SK-N-SH (cell line): ENCODE measurements at regions not wholly inside any gene's neighbourhood (a gene's known extent, or its start where the extent isn't known, plus 50 kb on each side); places are given as distances from the start of the nearest gene placed in this dataset.

Experiments used
- CTCF ChIA-PET: fragments of 300-600, 350-600 bp; formaldehyde crosslinking; extraction: SDS; loops from one replicate; lab custom pipeline; 2021; lab: Yijun Ruan, JAX
- POLR2A ChIA-PET: fragments of 350-600 bp; sonication (Branson Sonifier 250); formaldehyde crosslinking; extraction: SDS; loops from one replicate; lab custom pipeline; 2020; ENCODE audit warnings: antibody characterized with exemption, inconsistent platforms; lab: Yijun Ruan, JAX
- DNase-seq: peaks from one replicate; pipeline ENCODE4 v3.0.0; 2012
- H2AFZ ChIP-seq: fragments of 200-600 bp; sonication (generic); 2 replicates; pipeline ENCODE4 v1.8.1; 2016; ENCODE audit warnings: antibody characterized with exemption, mild to moderate bottlenecking, low read depth
- H3F3A ChIP-seq: fragments of 200-600 bp; sonication (generic); replicated peaks from 2 replicates; pipeline ENCODE3; 2016; ENCODE audit warnings: antibody characterized with exemption, mild to moderate bottlenecking; ENCODE audit not compliant: insufficient read depth
- H3K27ac ChIP-seq, 2 experiments: fragments of 200-500 bp in 1 of 2; fragments of 200-600 bp in 1 of 2; sonication (Bioruptor generic) in 1 of 2; sonication (generic), shearing (Covaris generic) in 1 of 2; 2 replicates each; pipeline versions ENCODE4 v1.5.1 to v1.6.1; 2014 to 2016; ENCODE audit warnings: low read depth in 2 of 2, inconsistent platforms in 1 of 2, low read length in 1 of 2, mild to moderate bottlenecking in 1 of 2, mixed read lengths in 1 of 2
- H3K27me3 ChIP-seq: fragments of 200-600 bp; sonication (generic), shearing (Covaris generic); 2 replicates; pipeline ENCODE4 v1.6.1; 2016; ENCODE audit warnings: mixed run types; ENCODE audit not compliant: insufficient read depth
- H3K36me3 ChIP-seq, 2 experiments: fragments of 200-500 bp in 1 of 2; fragments of 200-600 bp in 1 of 2; sonication (Bioruptor generic) in 1 of 2; sonication (generic) in 1 of 2; replicated peaks in 1 of 2; 2 replicates each; pipeline versions ENCODE3 to v1.5.1; 2014 to 2016; ENCODE audit warnings: low read length in 1 of 2, mild to moderate bottlenecking in 1 of 2; ENCODE audit not compliant: insufficient read depth in 2 of 2, control insufficient read depth in 1 of 2
- H3K4me1 ChIP-seq, 2 experiments: fragments of 200-500 bp in 1 of 2; fragments of 200-600 bp in 1 of 2; sonication (Bioruptor generic) in 1 of 2; sonication (generic), shearing (Covaris generic) in 1 of 2; 2 replicates each; pipeline versions ENCODE4 v1.5.1 to v1.6.1; 2014 to 2016; ENCODE audit warnings: low read depth in 1 of 2, low read length in 1 of 2, mixed run types in 1 of 2; ENCODE audit not compliant: insufficient read depth in 2 of 2, control insufficient read depth in 1 of 2
- H3K4me2 ChIP-seq: fragments of 200-600 bp; sonication (generic), shearing (Covaris generic); 2 replicates; pipeline ENCODE4 v1.6.1; 2017; ENCODE audit warnings: mixed run types
- H3K4me3 ChIP-seq, 2 experiments: fragments of 200-500 bp in 1 of 2; fragments of 200-600 bp in 1 of 2; sonication (Bioruptor generic) in 1 of 2; sonication (generic), shearing (Covaris generic) in 1 of 2; 2 replicates each; pipeline versions ENCODE4 v1.5.1 to v1.8.1; 2014 to 2016; ENCODE audit warnings: low read depth in 2 of 2, inconsistent platforms in 1 of 2, low read length in 1 of 2, mild to moderate bottlenecking in 1 of 2, mixed read lengths in 1 of 2, moderate library complexity in 1 of 2
- H3K79me2 ChIP-seq: fragments of 200-600 bp; sonication (generic); 2 replicates; pipeline ENCODE4 v1.8.1; 2017; ENCODE audit warnings: mild to moderate bottlenecking; ENCODE audit not compliant: insufficient read depth
- H3K9ac ChIP-seq: fragments of 200-600 bp; sonication (generic); 2 replicates; pipeline ENCODE4 v1.6.1; 2017; ENCODE audit warnings: mixed run types
- H3K9me2 ChIP-seq: fragments of 200-600 bp; sonication (generic); 2 replicates; pipeline ENCODE4 v1.6.1; 2017; ENCODE audit warnings: mixed run types
- H3K9me3 ChIP-seq: fragments of 200-600 bp; sonication (generic); 2 replicates; pipeline ENCODE4 v1.6.1; 2017; ENCODE audit warnings: mixed run types, mild to moderate bottlenecking, moderate library complexity
- H4K20me1 ChIP-seq: fragments of 200-600 bp; sonication (generic); 2 replicates; pipeline ENCODE4 v1.6.1; 2017; ENCODE audit warnings: mild to moderate bottlenecking, mixed run types; ENCODE audit not compliant: insufficient read depth
- CHD2 ChIP-seq: fragments of 150-350 bp; IDR thresholded peaks from 2 replicates; pipeline ENCODE4 v1.6.1; 2018; ENCODE audit warnings: low read length; ENCODE audit not compliant: partially characterized antibody
- EP300 ChIP-seq, 2 experiments: IDR thresholded peaks; 2 replicates each; pipeline versions ENCODE4 v1.4.0 to v1.6.1; 2012; ENCODE audit warnings: borderline replicate concordance in 1 of 2, low read depth in 1 of 2, low read length in 1 of 2
- FOXJ3 ChIP-seq: sonication (generic); formaldehyde crosslinking; IDR thresholded peaks from 2 replicates; pipeline ENCODE4 v1.5.1; 2020; ENCODE audit warnings: mild to moderate bottlenecking, missing genetic modification reagents
- NFIC ChIP-seq: IDR thresholded peaks from 2 replicates; pipeline ENCODE4 v1.4.0; 2012; ENCODE audit warnings: borderline replicate concordance
- NRF1 ChIP-seq: IDR thresholded peaks from 2 replicates; pipeline ENCODE4 v1.6.1; 2012; ENCODE audit warnings: low read depth, mild to moderate bottlenecking, low read length
- PBX3 ChIP-seq: IDR thresholded peaks from 2 replicates; pipeline ENCODE4; 2012
- POLR2AphosphoS5 ChIP-seq: IDR thresholded peaks from 2 replicates; pipeline ENCODE4 v1.6.1; 2012; ENCODE audit warnings: low read depth, low read length
- RAD21 ChIP-seq: IDR thresholded peaks from 2 replicates; pipeline ENCODE4 v1.6.1; 2012; ENCODE audit warnings: mild to moderate bottlenecking, low read length
- RFX5 ChIP-seq: IDR thresholded peaks from 2 replicates; pipeline ENCODE4 v1.6.1; 2012; ENCODE audit warnings: mild to moderate bottlenecking, improper control_type of control experiment, low read length
- SIN3A ChIP-seq: IDR thresholded peaks from 2 replicates; pipeline ENCODE4 v1.6.1; 2012; ENCODE audit warnings: low read depth, mild to moderate bottlenecking, low read length, moderate library complexity, borderline replicate concordance
- TAF1 ChIP-seq: IDR thresholded peaks from 2 replicates; pipeline ENCODE4 v1.6.1; 2012; ENCODE audit warnings: low read depth, mild to moderate bottlenecking, low read length, moderate library complexity, borderline replicate concordance
- TEAD4 ChIP-seq: IDR thresholded peaks from 2 replicates; pipeline ENCODE4 v1.4.0; 2012; ENCODE audit warnings: mild to moderate bottlenecking, borderline replicate concordance; ENCODE audit not compliant: insufficient read depth
- WGBS: methylation state at CpG from one replicate; pipeline ENCODE4 v1.1.6; 2017; ENCODE audit warnings: low lambda C conversion rate; 5-methylcytosine and 5-hydroxymethylcytosine counted together
- TF ChIP-seq, protein P1 (sequence below): IDR thresholded peaks from 2 replicates; pipeline ENCODE4 v1.4.0; 2012; ENCODE audit warnings: low read depth, borderline replicate concordance
- TF ChIP-seq, protein P2 (sequence below): IDR thresholded peaks from 2 replicates; pipeline ENCODE4 v1.4.0; 2012; ENCODE audit warnings: low read depth, borderline replicate concordance
- TF ChIP-seq, protein P3 (sequence below): fragments of 150-350 bp; IDR thresholded peaks from 2 replicates; pipeline ENCODE4 v1.6.1; 2016; ENCODE audit warnings: mild to moderate bottlenecking, low read depth, low read length

DNA sequence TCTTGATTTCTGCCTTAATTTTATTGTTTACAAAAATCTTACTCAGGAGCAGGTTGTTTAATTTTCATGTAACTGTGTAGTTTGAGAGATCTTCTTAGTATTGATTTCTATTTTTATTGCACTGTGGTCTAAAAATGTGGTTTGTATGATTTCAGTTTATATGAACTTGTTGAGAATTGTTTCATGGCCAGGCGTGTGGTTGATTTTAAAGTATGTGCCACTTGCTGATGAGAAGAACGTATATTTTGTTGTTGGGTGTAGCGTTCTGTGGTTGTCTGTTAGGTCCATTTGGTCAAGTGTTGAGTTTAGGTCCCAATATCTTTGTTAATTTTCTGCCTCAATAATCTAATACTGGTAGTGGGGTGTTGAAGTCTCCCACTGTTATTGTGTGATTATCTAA lies 996.8 kb downstream of the PCDH19 start (continued):
- TF ChIP-seq, protein P1, sequence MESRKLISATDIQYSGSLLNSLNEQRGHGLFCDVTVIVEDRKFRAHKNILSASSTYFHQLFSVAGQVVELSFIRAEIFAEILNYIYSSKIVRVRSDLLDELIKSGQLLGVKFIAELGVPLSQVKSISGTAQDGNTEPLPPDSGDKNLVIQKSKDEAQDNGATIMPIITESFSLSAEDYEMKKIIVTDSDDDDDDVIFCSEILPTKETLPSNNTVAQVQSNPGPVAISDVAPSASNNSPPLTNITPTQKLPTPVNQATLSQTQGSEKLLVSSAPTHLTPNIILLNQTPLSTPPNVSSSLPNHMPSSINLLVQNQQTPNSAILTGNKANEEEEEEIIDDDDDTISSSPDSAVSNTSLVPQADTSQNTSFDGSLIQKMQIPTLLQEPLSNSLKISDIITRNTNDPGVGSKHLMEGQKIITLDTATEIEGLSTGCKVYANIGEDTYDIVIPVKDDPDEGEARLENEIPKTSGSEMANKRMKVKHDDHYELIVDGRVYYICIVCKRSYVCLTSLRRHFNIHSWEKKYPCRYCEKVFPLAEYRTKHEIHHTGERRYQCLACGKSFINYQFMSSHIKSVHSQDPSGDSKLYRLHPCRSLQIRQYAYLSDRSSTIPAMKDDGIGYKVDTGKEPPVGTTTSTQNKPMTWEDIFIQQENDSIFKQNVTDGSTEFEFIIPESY = no peak
- TF ChIP-seq, protein P2, sequence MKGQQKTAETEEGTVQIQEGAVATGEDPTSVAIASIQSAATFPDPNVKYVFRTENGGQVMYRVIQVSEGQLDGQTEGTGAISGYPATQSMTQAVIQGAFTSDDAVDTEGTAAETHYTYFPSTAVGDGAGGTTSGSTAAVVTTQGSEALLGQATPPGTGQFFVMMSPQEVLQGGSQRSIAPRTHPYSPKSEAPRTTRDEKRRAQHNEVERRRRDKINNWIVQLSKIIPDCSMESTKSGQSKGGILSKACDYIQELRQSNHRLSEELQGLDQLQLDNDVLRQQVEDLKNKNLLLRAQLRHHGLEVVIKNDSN = no peak
- TF ChIP-seq RFX5 = no peak
- TF ChIP-seq, all 33 proteins: peak for 0

- Histone ChIP-seq H3K27ac (no peak overlapping the region), H3K79me2 (no peaks in the 10 kb centered on the region), H3K4me2 (no peak overlapping the region), H4K20me1 (peaks cover 4% of the 10 kb centered on the region; the same call in 1 of the 2 replicates), H2AFZ (no peak overlapping the region), H3K9me2 (no peaks in the 10 kb centered on the region), H3K4me3 (no peak overlapping the region), H3K4me1 (no peaks in the 10 kb centered on the region), H3K9ac (no peak overlapping the region), H3F3A (no peaks in the 10 kb centered on the region), H3K27me3 (no peaks in the 10 kb centered on the region), H3K36me3 (no peaks in the 10 kb centered on the region), H3K9me3 (no peaks in the 10 kb centered on the region)
- POLR2A ChIA-PET = no interaction called here
- DNase-seq = no peak
- 53% methylated on average over 2 of the region's 3 CpGs for WGBS
- TF ChIP-seq, protein P3, sequence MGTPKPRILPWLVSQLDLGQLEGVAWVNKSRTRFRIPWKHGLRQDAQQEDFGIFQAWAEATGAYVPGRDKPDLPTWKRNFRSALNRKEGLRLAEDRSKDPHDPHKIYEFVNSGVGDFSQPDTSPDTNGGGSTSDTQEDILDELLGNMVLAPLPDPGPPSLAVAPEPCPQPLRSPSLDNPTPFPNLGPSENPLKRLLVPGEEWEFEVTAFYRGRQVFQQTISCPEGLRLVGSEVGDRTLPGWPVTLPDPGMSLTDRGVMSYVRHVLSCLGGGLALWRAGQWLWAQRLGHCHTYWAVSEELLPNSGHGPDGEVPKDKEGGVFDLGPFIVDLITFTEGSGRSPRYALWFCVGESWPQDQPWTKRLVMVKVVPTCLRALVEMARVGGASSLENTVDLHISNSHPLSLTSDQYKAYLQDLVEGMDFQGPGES = no peak
- TF ChIP-seq EP300 (IDR thresholded peaks at IDR 0.05; ENCODE audit: borderline replicate concordance in 1 of 2, low read depth in 1 of 2, low read length in 1 of 2) (no peak), NRF1 (no peak), NFIC (no peak), POLR2AphosphoS5 (no peak), PBX3 (no peak), RFX5 (no peak), TAF1 (no peak), TEAD4 (no peak), RAD21 (no peak), SIN3A (no peak), FOXJ3 (CRISPR knock-in tag) (no peak), CHD2 (no peak)
- TF ChIP-seq, protein P1 = no peak
- CTCF ChIA-PET = no interaction called here
These were observed 1011.5 kb downstream of the PCDH19 start for GRCh38 chrX:99398545-99398944.
